B cell (primary cell): ENCODE measurements at regions not wholly inside any gene's neighbourhood (a gene's known extent, or its start where the extent isn't known, plus 50 kb on each side); places are given as distances from the start of the nearest gene placed in this dataset.

Experiments used
- ATAC-seq: fragments of 200-7000 bp; cut with Tn5 transposase; one replicate; pipeline ENCODE4 v1.10.0; 2021; ENCODE audit warnings: low read depth, mild to moderate bottlenecking, moderate number of reproducible peaks, moderate library complexity
- CTCF ChIA-PET: fragments of 350-600 bp; sonication (Branson Sonifier 250); formaldehyde crosslinking; loops from one replicate; lab custom pipeline; 2021; ENCODE audit warnings: antibody characterized with exemption, inconsistent platforms; lab: Charles Lee
- POLR2A ChIA-PET: fragments of 350-600 bp; sonication (Branson Sonifier 250); formaldehyde crosslinking; loops from one replicate; lab custom pipeline; 2021; ENCODE audit warnings: antibody characterized with exemption; lab: Charles Lee
- DNase-seq: peaks from one replicate; pipeline ENCODE4 v3.0.0; 2013
- H2AFZ ChIP-seq: 2 replicates; pipeline ENCODE4 v1.6.1; 2012; ENCODE audit warnings: mild to moderate bottlenecking, low read depth, low read length; ENCODE audit not compliant: insufficient read depth, poor library complexity, severe bottlenecking
- H3K27ac ChIP-seq, 2 donors: 1 replicate in 1 of 2; 2 replicates in 1 of 2; pipeline ENCODE4 v1.5.1; 2012 to 2013; ENCODE audit warnings: low read length in 2 of 2, mild to moderate bottlenecking in 2 of 2, moderate library complexity in 1 of 2
- H3K27me3 ChIP-seq, 4 experiments: fragments of 200-600 bp in 1 of 4; sonication (generic) in 1 of 4; replicated peaks in 1 of 4; 1 replicate in 2 of 4; 2 replicates in 2 of 4; pipeline versions ENCODE4 v1.6.1 to v1.7.0; 2013 to 2016; ENCODE audit warnings: low read length in 3 of 4, mild to moderate bottlenecking in 2 of 4, mixed read lengths in 1 of 4, moderate library complexity in 1 of 4; ENCODE audit not compliant: insufficient read depth in 4 of 4, control insufficient read depth in 3 of 4; ENCODE audit errors: control extremely low read depth in 1 of 4
- H3K36me3 ChIP-seq, 2 experiments: replicated peaks in 1 of 2; 1 replicate in 1 of 2; 2 replicates in 1 of 2; pipeline versions ENCODE4 v1.6.1 to v1.7.1; 2013; ENCODE audit warnings: low read length in 1 of 2; ENCODE audit not compliant: insufficient read depth in 2 of 2, control insufficient read depth in 1 of 2; ENCODE audit errors: control extremely low read depth in 1 of 2, extremely low read depth in 1 of 2
- H3K4me1 ChIP-seq, 2 donors: fragments of 200-600 bp in 1 of 2; sonication (generic) in 1 of 2; 1 replicate in 1 of 2; 2 replicates in 1 of 2; pipeline versions ENCODE4 v1.5.1 to v1.6.1; 2013 to 2017; ENCODE audit warnings: low read length in 2 of 2; ENCODE audit not compliant: control insufficient read depth in 2 of 2, insufficient read depth in 2 of 2
- H3K4me2 ChIP-seq: replicated peaks from 2 replicates; pipeline ENCODE3; 2012; ENCODE audit warnings: mild to moderate bottlenecking, low read depth, low read length; ENCODE audit not compliant: poor library complexity, severe bottlenecking
- H3K4me3 ChIP-seq, 5 experiments: fragments of 200-600 bp in 1 of 5; sonication (generic) in 1 of 5; 1 replicate in 3 of 5; 2 replicates in 2 of 5; pipeline versions ENCODE4 v1.5.1 to v1.7.0; 2011 to 2016; ENCODE audit warnings: low read length in 4 of 5, mild to moderate bottlenecking in 4 of 5, low read depth in 2 of 5, control low read depth in 1 of 5, moderate library complexity in 1 of 5; ENCODE audit not compliant: insufficient read depth in 1 of 5; ENCODE audit errors: control extremely low read depth in 1 of 5, extremely low read depth in 1 of 5
- H3K79me2 ChIP-seq: fragments of 200-600 bp; sonication (generic); one replicate; pipeline ENCODE4 v1.6.0; 2016; ENCODE audit warnings: low read length; ENCODE audit not compliant: control insufficient read depth, insufficient read depth
- H3K9ac ChIP-seq: fragments of 200-600 bp; sonication (generic); 2 replicates; pipeline ENCODE4 v1.6.1; 2017; ENCODE audit warnings: mild to moderate bottlenecking, low read length, moderate library complexity
- H3K9me3 ChIP-seq, 3 donors: one replicate each; pipeline versions ENCODE4 v1.6.1 to v1.7.1; 2013; ENCODE audit warnings: low read length in 2 of 3; ENCODE audit not compliant: control insufficient read depth in 2 of 3, insufficient read depth in 1 of 3; ENCODE audit errors: control extremely low read depth in 1 of 3
- H4K20me1 ChIP-seq: 2 replicates; pipeline ENCODE4 v1.6.0; 2012; ENCODE audit warnings: mild to moderate bottlenecking, low read length; ENCODE audit not compliant: insufficient read depth, control insufficient read depth, poor library complexity, severe bottlenecking
- H3K27ac Mint-ChIP-seq: one replicate; pipeline ENCODE4 v1.8.0; 2021; ENCODE audit warnings: mixed read lengths
- H3K27me3 Mint-ChIP-seq: one replicate; pipeline ENCODE4 v1.8.0; 2021; ENCODE audit warnings: mixed read lengths
- H3K4me1 Mint-ChIP-seq: one replicate; pipeline ENCODE4 v1.8.0; 2021; ENCODE audit warnings: mixed read lengths
- H3K4me3 Mint-ChIP-seq: one replicate; pipeline ENCODE4 v1.8.0; 2021; ENCODE audit warnings: mixed read lengths
- H3K9me3 Mint-ChIP-seq: one replicate; pipeline ENCODE4 v1.8.0; 2022; ENCODE audit warnings: mixed read lengths; ENCODE audit not compliant: insufficient read depth
- CTCF ChIP-seq: fragments of 200-600 bp; IDR thresholded peaks from one replicate; pipeline ENCODE4 v1.8.0; 2022; ENCODE audit warnings: antibody characterized with exemption, mild to moderate bottlenecking
- EZH2 ChIP-seq: IDR thresholded peaks from 2 replicates; pipeline ENCODE4 v1.6.1; 2012; ENCODE audit warnings: borderline replicate concordance, low read depth, mild to moderate bottlenecking, moderate library complexity, low read length; ENCODE audit not compliant: insufficient read depth, poor library complexity, severe bottlenecking
- WGBS: methylation state at CpG from one replicate; pipeline ENCODE4 v1.1.5; 2013; ENCODE audit warnings: missing lambda C conversion rate; ENCODE audit not compliant: insufficient coverage; 5-methylcytosine and 5-hydroxymethylcytosine counted together
- intact Hi-C: fragments of 100-400 bp; cut with micrococcal nuclease; formaldehyde crosslinking; loops from one replicate; pipeline ENCODE4 v1.10.0; 2022

GRCh38 chr2:57429831-57430230, 616.8 kb upstream of the VRK2 start:
- Histone ChIP-seq H3K79me2 (no peaks in the 10 kb centered on the region), H2AFZ (no peak overlapping the region), H3K4me3 (no peak overlapping the region), H3K4me2 (no peak overlapping the region), H3K27me3 (no peaks in the 10 kb centered on the region), H3K9ac (no peak overlapping the region), H3K4me1 (no peaks in the 10 kb centered on the region), H4K20me1 (no peaks in the 10 kb centered on the region), H3K27ac (no peak overlapping the region), H3K9me3 (no peaks in the 10 kb centered on the region), H3K36me3 (no peaks in the 10 kb centered on the region)
- no peak for TF ChIP-seq EZH2
- Mint-ChIP-seq H3K27me3 (no peaks in the 10 kb centered on the region), H3K9me3 (no peaks in the 10 kb centered on the region), H3K4me1 (no peaks in the 10 kb centered on the region), H3K4me3 (no peak overlapping the region), H3K27ac (no peak overlapping the region)
- no peak for ATAC-seq
- intact Hi-C loops = no loop called here
- no peak for DNase-seq
- CTCF ChIA-PET = no interaction called here
- POLR2A ChIA-PET = no interaction called here
- WGBS = no CpG with 5 or more reads among the region's 1 CpG

GRCh38 chr2:57432528-57432927, 614.1 kb upstream of the VRK2 start:
- no peak for TF ChIP-seq CTCF
- TF ChIP-seq EZH2 = no peak
- H3K4me1 Mint-ChIP-seq = no peaks in the 10 kb centered on the region
- CTCF ChIA-PET = no interaction called here

More at GRCh38 chr2:57432528-57432927, 614.1 kb upstream of the VRK2 start:
- Histone ChIP-seq H3K36me3 (no peaks in the 10 kb centered on the region), H2AFZ (no peak overlapping the region), H3K9me3 (no peaks in the 10 kb centered on the region), H4K20me1 (no peaks in the 10 kb centered on the region), H3K79me2 (no peaks in the 10 kb centered on the region), H3K27me3 (no peaks in the 10 kb centered on the region), H3K4me1 (no peaks in the 10 kb centered on the region), H3K9ac (no peak overlapping the region), H3K4me2 (no peak overlapping the region), H3K4me3 (no peak overlapping the region), H3K27ac (no peak overlapping the region)
- no CpG with 5 or more reads among the region's 1 CpG for WGBS
- Mint-ChIP-seq H3K27ac (no peak overlapping the region), H3K9me3 (no peaks in the 10 kb centered on the region), H3K4me3 (no peak overlapping the region), H3K27me3 (no peaks in the 10 kb centered on the region)
- POLR2A ChIA-PET = no interaction called here
- intact Hi-C loops = no loop called here
- ATAC-seq = no peak
- no peak for DNase-seq
